Astrocyte (in vitro differentiated cells and primary cell): ENCODE measurements at regions not wholly inside any gene's neighbourhood (a gene's known extent, or its start where the extent isn't known, plus 50 kb on each side); places are given as distances from the start of the nearest gene placed in this dataset.

Source experiments
- CTCF ChIP-seq: IDR thresholded peaks from 2 replicates; pipeline ENCODE4 v1.5.1; 2011; ENCODE audit warnings: low read depth, mild to moderate bottlenecking, inconsistent platforms, low read length, moderate library complexity; ENCODE audit not compliant: insufficient read depth
- EZH2 ChIP-seq: IDR thresholded peaks from 2 replicates; pipeline ENCODE4 v1.6.1; 2012; ENCODE audit warnings: mild to moderate bottlenecking, low read length, inconsistent platforms; ENCODE audit not compliant: insufficient read depth

- TF ChIP-seq CTCF (no peak), EZH2 (no peak)
Observed at GRCh38 chr3:104437131-104437750, 929.5 kb upstream of the ALCAM start.
